ENCODE measurements at regions not wholly inside any gene's neighbourhood (a gene's known extent, or its start where the extent isn't known, plus 50 kb on each side); places are given as distances from the start of the nearest gene placed in this dataset.

GRCh38 chr17:34776456-34777443 lies 184.5 kb downstream of the CCT6B start:
- H3K27me3 Mint-ChIP-seq (ENCODE audit: low read depth) = peaks cover 54% of the 10 kb centered on the region
- TF ChIP-seq CTCF (IDR thresholded peaks at IDR 0.05; ENCODE audit: unreplicated experiment) = no peak
- peaks cover 7% of the 10 kb centered on the region for H3K4me1 Mint-ChIP-seq
- no peak overlapping the region for H3K27ac Mint-ChIP-seq
- H3K9me3 Mint-ChIP-seq = no peaks in the 10 kb centered on the region
- no peak for DNase-seq (ENCODE audit: low spot score in 2 of 2, unreplicated experiment in 2 of 2)
- H3K4me3 Mint-ChIP-seq = no peak overlapping the region
- no peaks in the 10 kb centered on the region for H3K36me3 Mint-ChIP-seq

GRCh38 chr17:34773036-34773435 lies 188.2 kb downstream of the CCT6B start:
- no peak overlapping the region for H3K27ac Mint-ChIP-seq
- H3K4me1 Mint-ChIP-seq = no peaks in the 10 kb centered on the region
- no peak for DNase-seq (ENCODE audit: low spot score in 2 of 2, unreplicated experiment in 2 of 2)
- peaks cover 74% of the 10 kb centered on the region for H3K27me3 Mint-ChIP-seq (ENCODE audit: low read depth)
- TF ChIP-seq CTCF (IDR thresholded peaks at IDR 0.05; ENCODE audit: unreplicated experiment) = no peak
- no peaks in the 10 kb centered on the region for H3K9me3 Mint-ChIP-seq
- H3K36me3 Mint-ChIP-seq = no peaks in the 10 kb centered on the region
- H3K4me3 Mint-ChIP-seq = no peak overlapping the region

GRCh38 chr17:34771891-34772290 lies 189.4 kb downstream of the CCT6B start:
- H3K9me3 Mint-ChIP-seq = no peaks in the 10 kb centered on the region
- no peak for DNase-seq (ENCODE audit: low spot score in 2 of 2, unreplicated experiment in 2 of 2)
- H3K4me3 Mint-ChIP-seq = no peak overlapping the region
- no peaks in the 10 kb centered on the region for H3K36me3 Mint-ChIP-seq
- TF ChIP-seq CTCF (IDR thresholded peaks at IDR 0.05; ENCODE audit: unreplicated experiment) = no peak
- no peaks in the 10 kb centered on the region for H3K4me1 Mint-ChIP-seq
- H3K27ac Mint-ChIP-seq = no peak overlapping the region
- H3K27me3 Mint-ChIP-seq (ENCODE audit: low read depth) = peaks cover 73% of the 10 kb centered on the region

- no peak for TF ChIP-seq CTCF (IDR thresholded peaks at IDR 0.05; ENCODE audit: unreplicated experiment)
- H3K4me3 Mint-ChIP-seq = no peak overlapping the region
- H3K27me3 Mint-ChIP-seq (ENCODE audit: low read depth) = peaks cover 74% of the 10 kb centered on the region
- DNase-seq (ENCODE audit: low spot score in 2 of 2, unreplicated experiment in 2 of 2) = no peak
- no peaks in the 10 kb centered on the region for H3K4me1 Mint-ChIP-seq
- H3K36me3 Mint-ChIP-seq = no peaks in the 10 kb centered on the region
- H3K27ac Mint-ChIP-seq = no peak overlapping the region
- H3K9me3 Mint-ChIP-seq = no peaks in the 10 kb centered on the region
Observed at GRCh38 chr17:34770586-34770985, 190.7 kb downstream of the CCT6B start.

GRCh38 chr17:34769899-34770298 lies 190.5 kb downstream of the TMEM132E start:
- no peak for DNase-seq (ENCODE audit: low spot score in 2 of 2, unreplicated experiment in 2 of 2)
- no peak overlapping the region for H3K27ac Mint-ChIP-seq
- H3K9me3 Mint-ChIP-seq = no peaks in the 10 kb centered on the region
- no peaks in the 10 kb centered on the region for H3K4me1 Mint-ChIP-seq
- H3K27me3 Mint-ChIP-seq (ENCODE audit: low read depth) = peaks cover 74% of the 10 kb centered on the region
- H3K4me3 Mint-ChIP-seq = no peak overlapping the region
- H3K36me3 Mint-ChIP-seq = no peaks in the 10 kb centered on the region
- no peak for TF ChIP-seq CTCF (IDR thresholded peaks at IDR 0.05; ENCODE audit: unreplicated experiment)
